GM19023 (cell line): ENCODE measurements at regions not wholly inside any gene's neighbourhood (a gene's known extent, or its start where the extent isn't known, plus 50 kb on each side); places are given as distances from the start of the nearest gene placed in this dataset.
"Not testable (repeated sequence)": the region's sequence is repeated elsewhere in the genome, so short reads cannot be mapped to it uniquely, and the experiment has no call there.

Experiments used
- ATAC-seq: cut with Tn5 transposase; IDR thresholded peaks from one replicate; pipeline ENCODE4 v1.9.1; 2021; ENCODE audit warnings: mild to moderate bottlenecking, moderate library complexity; ENCODE audit not compliant: unreplicated experiment

DNA sequence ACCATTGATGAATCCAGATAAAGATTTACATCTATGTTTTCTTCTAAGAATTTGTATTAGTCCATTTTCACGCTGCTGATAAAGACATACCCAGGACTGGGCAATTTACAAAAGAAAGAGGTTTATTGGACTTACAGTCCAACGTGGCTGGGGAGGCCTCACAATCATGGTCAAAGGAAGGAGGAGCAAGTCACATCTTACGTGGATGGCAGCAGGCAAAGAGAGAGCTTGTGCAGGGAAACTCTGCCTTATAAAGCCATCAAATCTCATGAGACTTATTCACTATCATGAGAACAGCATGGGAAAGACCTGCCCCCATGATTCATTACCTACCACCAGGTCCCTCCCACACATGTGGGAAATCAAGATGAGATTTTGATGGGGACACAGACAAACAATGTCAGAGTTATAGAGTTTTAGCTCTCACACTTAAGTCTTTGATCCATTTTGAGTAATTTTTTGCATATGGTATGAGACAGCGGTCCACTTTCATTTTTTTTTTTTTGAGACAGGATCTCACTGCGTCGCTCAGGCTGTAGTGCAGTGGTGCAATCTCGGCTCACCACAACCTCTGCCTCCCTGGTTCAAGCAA, 53.5 kb upstream of the JADE2 start:
- not testable (repeated sequence) for ATAC-seq

- ATAC-seq: no peak
Measured at GRCh38 chr5:134468921-134469400, 56.5 kb upstream of the JADE2 start.

- ATAC-seq: no peak
Measured at GRCh38 chr5:134467231-134467630, 55.5 kb upstream of the CDKN2AIPNL start.

DNA sequence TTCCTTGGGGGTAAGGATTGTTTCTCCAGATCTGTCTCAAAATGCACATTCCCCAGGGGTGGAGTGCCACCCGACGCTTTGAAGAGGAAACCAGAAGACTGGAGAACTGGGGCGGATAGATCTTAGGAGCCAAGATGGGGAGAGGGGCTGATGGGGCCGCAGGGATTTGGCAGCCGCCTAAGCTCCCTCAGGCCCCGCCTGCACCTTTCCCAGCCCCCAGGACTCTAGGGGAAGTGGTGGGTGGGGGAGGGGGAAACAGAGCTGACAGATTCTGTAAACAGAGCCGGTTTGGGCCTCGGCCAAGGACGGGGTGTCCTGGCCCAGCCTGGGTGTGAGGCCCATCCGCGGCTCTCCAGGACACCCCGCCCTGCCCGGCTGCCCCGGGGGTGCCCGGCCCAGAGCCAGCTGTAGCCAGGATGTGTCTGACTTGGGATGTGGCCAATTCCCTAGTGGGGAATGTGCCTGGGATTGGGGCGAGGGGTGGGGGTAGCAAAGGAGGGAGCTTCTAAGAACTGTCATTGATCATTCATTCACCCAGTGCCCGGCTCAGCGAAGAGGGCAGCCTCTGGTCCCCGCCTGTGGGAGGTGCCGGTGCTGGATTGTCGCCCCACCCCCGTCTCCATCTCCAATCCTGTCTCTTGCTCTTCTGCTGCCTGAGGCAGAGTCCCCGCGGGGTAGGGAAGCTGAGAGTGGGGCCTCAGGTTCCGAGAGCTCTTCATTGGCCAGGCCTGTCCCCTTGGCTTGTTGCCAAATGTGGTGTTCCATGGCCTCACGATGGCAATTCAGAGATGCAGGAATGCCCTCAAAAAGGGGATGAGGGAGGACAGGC, 54.8 kb upstream of the CDKN2AIPNL start:
- ATAC-seq: peak; percentile 26

DNA sequence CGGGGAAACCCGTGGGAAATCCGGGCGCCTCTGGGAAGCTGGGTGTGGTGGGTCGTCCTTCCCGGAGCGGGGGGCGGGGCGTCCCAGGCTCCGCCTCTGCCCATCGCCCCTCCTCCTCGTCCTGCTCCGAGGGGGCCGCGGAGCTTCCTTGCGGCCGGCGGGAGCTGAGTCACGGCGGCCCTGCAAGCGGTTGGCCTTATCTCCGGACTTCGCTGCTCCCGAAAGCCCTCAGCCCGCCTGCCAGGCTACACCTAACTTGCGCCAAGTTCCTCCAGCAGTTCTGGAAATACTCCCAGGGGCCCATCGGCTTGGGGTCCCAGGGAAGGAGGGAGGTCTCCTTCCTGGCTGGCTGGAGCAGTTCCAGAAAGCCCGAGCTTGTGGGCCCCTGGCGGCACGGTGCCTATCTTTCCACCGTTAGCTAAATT, 54.1 kb upstream of the CDKN2AIPNL start:
- peak; percentile 88 for ATAC-seq

- peak; percentile 26 for ATAC-seq
Measured at GRCh38 chr5:134464988-134465815, 53.5 kb upstream of the CDKN2AIPNL start.

DNA sequence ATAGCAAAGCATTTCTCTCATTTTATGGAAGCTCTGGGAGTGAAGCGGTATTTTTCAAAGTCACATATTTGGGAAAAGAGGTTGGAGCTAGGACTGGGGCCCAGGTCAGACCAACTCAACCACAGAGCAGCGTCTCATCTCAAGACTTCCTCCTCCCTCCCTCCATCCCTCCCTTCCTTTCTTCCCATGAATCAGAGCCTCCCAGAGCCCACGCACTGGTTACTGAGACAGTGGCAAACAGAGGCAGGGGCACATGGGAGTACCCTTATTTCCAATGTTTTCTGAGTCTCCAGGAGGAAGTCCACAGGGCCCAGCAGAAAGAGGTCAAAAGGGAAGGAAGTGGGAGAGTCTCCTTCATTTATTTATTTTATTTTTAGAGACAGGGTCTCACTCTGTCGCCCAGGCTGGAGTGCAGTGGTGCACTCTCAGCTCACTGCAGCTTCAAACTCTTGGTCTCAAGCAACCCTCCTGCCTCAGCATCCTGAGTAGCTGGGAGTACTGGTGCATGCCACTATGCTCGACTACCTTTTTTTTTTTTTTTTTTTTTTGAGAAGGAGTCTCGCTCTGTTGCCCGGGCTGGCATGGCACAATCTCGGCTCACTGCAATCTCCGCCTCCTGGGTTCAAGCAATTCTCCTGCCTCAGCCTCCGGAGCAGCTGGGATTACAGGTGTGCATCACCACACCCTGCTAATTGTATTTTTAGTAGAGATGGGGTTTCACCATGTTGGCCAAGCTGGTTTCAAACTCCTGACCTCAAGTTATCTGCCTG, 52.5 kb upstream of the CDKN2AIPNL start:
- ATAC-seq: no peak

DNA sequence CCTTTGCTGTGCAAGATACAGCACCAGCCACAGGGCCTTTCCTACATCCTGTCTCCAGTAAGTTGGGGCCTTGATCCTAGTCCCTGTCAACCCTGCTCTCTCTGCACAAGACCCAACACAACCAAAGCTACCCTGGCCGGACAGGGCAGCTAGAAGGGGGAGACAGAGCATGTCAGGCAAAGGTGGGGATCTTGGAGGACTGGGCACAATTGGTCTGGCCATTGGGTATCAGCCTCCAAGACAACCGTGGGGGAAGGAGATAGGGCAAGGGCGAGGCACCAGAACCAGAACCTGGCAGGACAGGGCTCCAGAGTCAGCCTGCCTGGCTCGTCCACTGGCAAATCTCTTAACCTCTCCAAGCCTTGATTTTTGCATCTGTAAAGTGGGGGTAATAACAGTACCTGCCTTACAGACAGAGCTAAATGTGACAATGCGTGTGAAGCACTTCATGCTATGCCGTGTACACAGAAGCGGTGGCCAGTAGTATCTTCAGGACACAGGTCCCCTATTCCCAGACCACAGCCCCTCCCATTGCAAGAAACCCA, 51.6 kb upstream of the CDKN2AIPNL start:
- ATAC-seq: no peak

GRCh38 chr5:134462761-134463160, 51.1 kb upstream of the CDKN2AIPNL start:
- ATAC-seq: no peak

DNA sequence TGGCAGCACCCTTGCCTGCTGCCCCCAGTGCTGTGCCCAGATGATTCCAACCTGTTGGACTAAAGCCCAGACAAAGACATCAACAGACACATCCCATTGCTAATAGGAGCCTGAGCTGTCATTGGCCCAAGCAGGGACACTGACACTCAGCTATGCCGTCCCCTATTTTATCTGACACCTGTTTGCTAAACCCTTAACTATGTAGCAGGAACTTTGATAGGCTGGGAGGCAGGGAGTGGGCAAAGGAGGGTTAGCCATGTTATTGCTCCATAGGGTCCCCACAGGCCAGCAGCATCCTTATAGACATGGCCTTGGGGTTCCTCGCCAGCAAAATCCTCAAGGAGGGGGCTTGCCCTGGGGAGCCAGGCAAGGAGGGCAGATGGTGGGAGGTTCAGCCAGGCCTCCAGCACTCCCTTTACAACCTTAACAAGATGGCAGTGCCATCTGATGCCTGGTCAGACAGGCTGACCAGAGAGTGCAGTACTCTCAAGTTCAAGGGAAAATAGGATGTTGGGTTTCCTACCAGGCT, 50.4 kb upstream of the CDKN2AIPNL start:
- ATAC-seq: no peak
